Brain microvascular endothelial cell (primary cell): ENCODE measurements at regions not wholly inside any gene's neighbourhood (a gene's known extent, or its start where the extent isn't known, plus 50 kb on each side); places are given as distances from the start of the nearest gene placed in this dataset.
A peak's percentile ranks its signal among the peaks of the same experiment; 100 is the strongest.

Experiments used
- DNase-seq: peaks from one replicate; pipeline ENCODE4 v3.0.0-alpha.2; 2020
- H3K27ac ChIP-seq: fragments of 250-450 bp; sonication (Bioruptor Pico); 2 replicates; pipeline ENCODE4 v1.5.1; 2020; ENCODE audit warnings: mild to moderate bottlenecking, moderate library complexity
- H3K27me3 ChIP-seq: fragments of 250-450 bp; sonication (Bioruptor Pico); replicated peaks from 2 replicates; pipeline ENCODE4 v1.5.1; 2020; ENCODE audit warnings: mild to moderate bottlenecking
- H3K36me3 ChIP-seq: fragments of 250-450 bp; sonication (Bioruptor Pico); replicated peaks from 2 replicates; pipeline ENCODE4 v1.5.1; 2020; ENCODE audit warnings: mild to moderate bottlenecking
- H3K4me3 ChIP-seq: 2 replicates; pipeline ENCODE4 v1.5.1; 2011; ENCODE audit warnings: low read depth, mild to moderate bottlenecking, control low read depth, low read length, moderate library complexity
- CTCF ChIP-seq: IDR thresholded peaks from 2 replicates; pipeline ENCODE4 v1.5.1; 2011; ENCODE audit warnings: low read depth, mild to moderate bottlenecking, moderate library complexity, low read length, control low read depth, inconsistent platforms; ENCODE audit errors: missing control alignments
- in situ Hi-C: cut with HindIII; loops from 2 replicates; pipeline ENCODE4 v1.10.0; 2017; ENCODE audit warnings: low sequenced_read_pairs, low pct_ligation_motif_present

- DNase-seq: peak; percentile 73
- H3K27ac ChIP-seq: peak overlapping the region; percentile 73
- no peak overlapping the region for H3K4me3 ChIP-seq
- in situ Hi-C loops: no loop called here
- no peaks in the 10 kb centered on the region for H3K36me3 ChIP-seq
- TF ChIP-seq CTCF: no peak
- no peaks in the 10 kb centered on the region for H3K27me3 ChIP-seq
Observed at GRCh38 chr11:106457727-106458126, 380.3 kb downstream of the AASDHPPT start.

GRCh38 chr11:106459135-106459534 lies 381.7 kb downstream of the AASDHPPT start:
- no peak for TF ChIP-seq CTCF
- H3K27me3 ChIP-seq: no peaks in the 10 kb centered on the region

DNA sequence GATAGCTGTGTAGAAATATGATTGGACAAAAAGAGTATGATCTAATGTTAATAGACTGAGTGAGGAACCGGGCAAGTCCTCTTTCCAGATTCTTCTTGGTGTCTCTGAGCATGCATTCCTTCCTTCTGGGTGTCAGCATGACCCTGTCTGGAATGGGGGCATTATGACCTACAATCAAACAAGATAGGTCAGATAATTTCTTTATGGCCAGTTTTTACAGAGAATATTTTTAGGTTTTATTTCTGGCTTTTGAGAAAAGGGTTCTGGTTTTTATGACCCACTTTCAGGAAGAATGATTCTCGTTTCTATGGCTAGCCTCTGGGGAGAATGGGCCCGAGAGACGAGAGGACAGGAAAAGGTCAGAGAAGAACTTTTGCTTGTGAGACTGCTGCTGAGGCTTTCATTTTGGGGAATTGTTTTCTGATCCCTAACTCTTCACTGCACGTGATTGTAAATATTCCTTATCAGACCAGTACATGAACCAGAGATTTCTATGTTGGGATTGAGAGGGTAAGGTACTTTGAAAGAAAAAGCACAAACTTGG lies 383.8 kb downstream of the AASDHPPT start:
- no peak for DNase-seq
- in situ Hi-C loops: no loop called here
- no peaks in the 10 kb centered on the region for H3K27me3 ChIP-seq
- H3K36me3 ChIP-seq: no peaks in the 10 kb centered on the region
- H3K4me3 ChIP-seq: no peak overlapping the region
- no peak for TF ChIP-seq CTCF
- H3K27ac ChIP-seq: peak overlapping the region; percentile 88

More at GRCh38 chr11:106459135-106459534, 381.7 kb downstream of the AASDHPPT start:
- in situ Hi-C loops: no loop called here
- Histone ChIP-seq H3K27ac (peak overlapping the region; percentile 10), H3K4me3 (no peak overlapping the region), H3K36me3 (no peaks in the 10 kb centered on the region)
- no peak for DNase-seq

- peak overlapping the region; percentile 88 for H3K27ac ChIP-seq
- DNase-seq: peak; percentile 75
- in situ Hi-C loops: no loop called here
- no peak overlapping the region for H3K4me3 ChIP-seq
- TF ChIP-seq CTCF: no peak
- H3K27me3 ChIP-seq: no peaks in the 10 kb centered on the region
- H3K36me3 ChIP-seq: no peaks in the 10 kb centered on the region
Observed at GRCh38 chr11:106461839-106462545, 384.5 kb downstream of the AASDHPPT start.

DNA sequence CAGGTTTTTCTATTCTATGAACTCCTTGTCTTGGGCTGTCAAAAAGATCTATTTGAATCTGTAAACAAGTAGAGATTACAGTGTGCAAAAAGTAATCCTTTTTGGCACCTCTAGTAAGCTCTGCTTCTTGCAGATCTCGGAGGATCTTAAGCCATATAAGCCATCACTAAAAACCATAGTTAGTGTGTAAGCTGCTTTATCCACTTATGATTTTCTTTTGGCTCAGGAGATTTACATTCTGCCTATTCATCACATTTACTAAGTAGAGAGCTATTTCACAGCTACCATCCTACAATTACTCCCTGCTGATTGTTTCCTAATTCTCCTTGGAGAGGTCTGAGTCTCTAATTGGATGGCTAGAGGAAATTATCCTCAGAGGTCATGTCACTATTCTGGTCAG lies 385.7 kb downstream of the AASDHPPT start:
- in situ Hi-C loops: no loop called here
- TF ChIP-seq CTCF: no peak
- no peaks in the 10 kb centered on the region for H3K36me3 ChIP-seq
- H3K27ac ChIP-seq: peak overlapping the region; percentile 88
- no peak overlapping the region for H3K4me3 ChIP-seq
- no peak for DNase-seq
- H3K27me3 ChIP-seq: no peaks in the 10 kb centered on the region
